HCT116 (cell line): ENCODE measurements at regions not wholly inside any gene's neighbourhood (a gene's known extent, or its start where the extent isn't known, plus 50 kb on each side); places are given as distances from the start of the nearest gene placed in this dataset.

Experiments used
- CEBPB ChIP-seq: IDR thresholded peaks from 2 replicates; pipeline ENCODE4 v1.6.1; 2012; ENCODE audit warnings: low read depth
- CTCF ChIP-seq, 3 experiments: fragments of 200-600 bp in 1 of 3; sonication (generic) in 1 of 3; IDR thresholded peaks in 2 of 3; conservative IDR thresholded peaks in 1 of 3; 2 replicates each; pipeline ENCODE4 v1.5.1; 2012 to 2017; ENCODE audit warnings: low read depth in 2 of 3, low read length in 2 of 3, antibody characterized with exemption in 1 of 3, borderline replicate concordance in 1 of 3, control low read depth in 1 of 3, mild to moderate bottlenecking in 1 of 3, mixed read lengths in 1 of 3, mixed run types in 1 of 3, moderate library complexity in 1 of 3; ENCODE audit not compliant: insufficient read depth in 1 of 3
- ELF1 ChIP-seq: IDR thresholded peaks from 2 replicates; pipeline ENCODE4 v1.6.1; 2012; ENCODE audit warnings: low read depth, borderline replicate concordance
- EZH2 ChIP-seq: fragments of 200-600 bp; sonication (generic); IDR thresholded peaks from 2 replicates; pipeline ENCODE4 v1.6.1; 2017; ENCODE audit warnings: antibody characterized with exemption, mixed run types
- EZH2phosphoT487 ChIP-seq: fragments of 200-600 bp; IDR thresholded peaks from 2 replicates; pipeline ENCODE4 v1.6.1; 2018; ENCODE audit warnings: antibody characterized with exemption, borderline replicate concordance
- JUND ChIP-seq: IDR thresholded peaks from 2 replicates; pipeline ENCODE4 v1.6.1; 2012
- POLR2A ChIP-seq: IDR thresholded peaks from 2 replicates; pipeline ENCODE4 v1.7.0; 2011; ENCODE audit warnings: borderline replicate concordance; ENCODE audit not compliant: insufficient read depth, insufficient read length; ENCODE audit errors: extremely low read depth
- POLR2AphosphoS5 ChIP-seq: IDR thresholded peaks from 2 replicates; pipeline ENCODE4 v1.6.1; 2011; ENCODE audit warnings: mild to moderate bottlenecking, low read depth, low read length, moderate library complexity
- SP1 ChIP-seq: IDR thresholded peaks from 2 replicates; pipeline ENCODE4 v1.6.1; 2012; ENCODE audit warnings: low read depth
- TF ChIP-seq, protein P1 (sequence below): IDR thresholded peaks from 2 replicates; pipeline ENCODE4 v1.6.1; 2012

- TF ChIP-seq CTCF (IDR thresholded peaks at IDR 0.05 in 2 of 3, conservative IDR thresholded peaks at IDR 0.05 in 1 of 3; ENCODE audit: borderline replicate concordance in 1 of 3, insufficient read depth in 1 of 3, low read depth in 2 of 3, low read length in 2 of 3) (no peak), POLR2A (no peak), EZH2phosphoT487 (no peak), POLR2AphosphoS5 (no peak), SP1 (no peak), CEBPB (no peak), EZH2 (no peak), JUND (no peak), ELF1 (no peak)
- TF ChIP-seq, protein P1, sequence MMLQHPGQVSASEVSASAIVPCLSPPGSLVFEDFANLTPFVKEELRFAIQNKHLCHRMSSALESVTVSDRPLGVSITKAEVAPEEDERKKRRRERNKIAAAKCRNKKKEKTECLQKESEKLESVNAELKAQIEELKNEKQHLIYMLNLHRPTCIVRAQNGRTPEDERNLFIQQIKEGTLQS = no peak
These were observed 59.8 kb upstream of the SLC35F3 start for GRCh38 chr1:233844692-233845091.
